Jurkat, Clone E6-1 (cell line): ENCODE measurements at regions not wholly inside any gene's neighbourhood (a gene's known extent, or its start where the extent isn't known, plus 50 kb on each side); places are given as distances from the start of the nearest gene placed in this dataset.

ENCODE experiments used
- DNase-seq: peaks from one replicate; pipeline ENCODE4 v3.0.0-alpha.2; 2011; ENCODE audit warnings: low read depth, low spot score
- H3K4me3 ChIP-seq: 2 replicates; pipeline ENCODE4 v1.5.1; 2011; ENCODE audit warnings: mild to moderate bottlenecking, low read length, control low read depth, moderate library complexity

GRCh38 chr12:92010853-92011701 is 134.6 kb downstream of the BTG1 start:
- no peak overlapping the region for H3K4me3 ChIP-seq
- DNase-seq: no peak

- H3K4me3 ChIP-seq: no peak overlapping the region
- no peak for DNase-seq
Observed at GRCh38 chr12:92010368-92010767, 135.3 kb downstream of the BTG1 start.

- H3K4me3 ChIP-seq: no peak overlapping the region
- DNase-seq: no peak
Observed at GRCh38 chr12:92008345-92008744, 137.3 kb downstream of the BTG1 start.

GRCh38 chr12:92007787-92008186 is 137.9 kb downstream of the BTG1 start:
- no peak overlapping the region for H3K4me3 ChIP-seq
- no peak for DNase-seq

- H3K4me3 ChIP-seq: no peak overlapping the region
- DNase-seq: no peak
Observed at GRCh38 chr12:92003701-92004100, 141.9 kb downstream of the BTG1 start.

- DNase-seq: no peak
- H3K4me3 ChIP-seq: no peak overlapping the region
Observed at GRCh38 chr12:92002673-92003382, 142.8 kb downstream of the BTG1 start.

- no peak overlapping the region for H3K4me3 ChIP-seq
- no peak for DNase-seq
Observed at GRCh38 chr12:92002195-92002649, 143.4 kb downstream of the BTG1 start.

- no peak for DNase-seq
- no peak overlapping the region for H3K4me3 ChIP-seq
Observed at GRCh38 chr12:92000597-92000996, 145.0 kb downstream of the BTG1 start.

GRCh38 chr12:91999823-92000222 is 145.8 kb downstream of the BTG1 start:
- no peak overlapping the region for H3K4me3 ChIP-seq
- DNase-seq: no peak

GRCh38 chr12:91998316-91998715 is 147.3 kb downstream of the BTG1 start:
- H3K4me3 ChIP-seq: no peak overlapping the region
- DNase-seq: no peak

GRCh38 chr12:91994208-91994797 is 151.3 kb downstream of the BTG1 start:
- no peak for DNase-seq
- no peak overlapping the region for H3K4me3 ChIP-seq

- no peak for DNase-seq
- no peak overlapping the region for H3K4me3 ChIP-seq
Observed at GRCh38 chr12:91993287-91994017, 152.2 kb downstream of the BTG1 start.

- peak; percentile 51 for DNase-seq
Observed at GRCh38 chr12:91991399-91992187, 154.1 kb downstream of the BTG1 start.

GRCh38 chr12:91990525-91990924 is 155.1 kb downstream of the BTG1 start:
- no peak for DNase-seq
- H3K4me3 ChIP-seq: no peak overlapping the region

More at GRCh38 chr12:91991399-91992187, 154.1 kb downstream of the BTG1 start:
- no peak overlapping the region for H3K4me3 ChIP-seq

- DNase-seq: no peak
- H3K4me3 ChIP-seq: no peak overlapping the region
Observed at GRCh38 chr12:91989143-91989542, 156.5 kb downstream of the BTG1 start.

- no peak overlapping the region for H3K4me3 ChIP-seq
- no peak for DNase-seq
Observed at GRCh38 chr12:91988086-91988923, 157.3 kb downstream of the BTG1 start.

GRCh38 chr12:91986084-91986483 is 159.6 kb downstream of the BTG1 start:
- DNase-seq: no peak
- H3K4me3 ChIP-seq: no peak overlapping the region
